ENCODE measurements at regions not wholly inside any gene's neighbourhood (a gene's known extent, or its start where the extent isn't known, plus 50 kb on each side); places are given as distances from the start of the nearest gene placed in this dataset.

GRCh38 chr20:40359131-40359912 lies 329.7 kb downstream of the MAFB start:
- ATAC-seq, result no peak
- DNase-seq, result no peak
- ChIA-PET POLR2A (ENCODE audit: unreplicated experiment) (no interaction called here), CTCF (no interaction called here)
- no peaks in the 10 kb centered on the region for H3F3A ChIP-seq (ENCODE audit: low read length, unreplicated experiment)
- BruUV-seq (replicated peaks), result no TSS peak
- TF ChIP-seq CTCF (conservative IDR thresholded peaks at IDR 0.05; ENCODE audit: low read depth, low read length) (no peak), EZH2phosphoT487 (IDR thresholded peaks at IDR 0.05; ENCODE audit: borderline replicate concordance, low read length) (no peak), EZH2 (IDR thresholded peaks at IDR 0.05; ENCODE audit: low read length, unreplicated experiment) (no peak)
- H3K9me2 ChIP-seq (replicated peaks; ENCODE audit: low read length), result no peaks in the 10 kb centered on the region
- no peaks in the 10 kb centered on the region for H4K20me1 ChIP-seq (ENCODE audit: low read length)
- H3K27ac ChIP-seq (ENCODE audit: low read length), result no peak overlapping the region
- intact Hi-C loops (cut with micrococcal nuclease), result no loop called here
- H3K9ac ChIP-seq (ENCODE audit: low read length), result no peak overlapping the region
- H3K9me3 ChIP-seq (ENCODE audit: low read length), result peaks cover 15% of the 10 kb centered on the region; the same call in 1 of the 2 replicates
- no peaks in the 10 kb centered on the region for H3K27me3 ChIP-seq (ENCODE audit: low read length)
- no peaks in the 10 kb centered on the region for H3K36me3 ChIP-seq (ENCODE audit: low read depth, low read length)
- no peaks in the 10 kb centered on the region for H3K79me2 ChIP-seq (ENCODE audit: low read length)
- no peak overlapping the region for H3K4me2 ChIP-seq (ENCODE audit: low read length)
- H3K4me3 ChIP-seq (ENCODE audit: low read length), result no peak overlapping the region
- H3K4me1 ChIP-seq (ENCODE audit: insufficient read depth, low read length), result no peaks in the 10 kb centered on the region
- H2AFZ ChIP-seq (ENCODE audit: low read length), result no peak overlapping the region

GRCh38 chr20:40354880-40355279 lies 334.2 kb downstream of the MAFB start:
- BruUV-seq (replicated peaks), result no TSS peak
- no peaks in the 10 kb centered on the region for H3K4me1 ChIP-seq (ENCODE audit: insufficient read depth, low read length)
- H3K79me2 ChIP-seq (ENCODE audit: low read length), result no peaks in the 10 kb centered on the region
- 0 out of 2 replicates have a peak, but pooled peaks cover 11% of the 10 kb centered on the region for H3K9me3 ChIP-seq (ENCODE audit: low read length)
- H3K4me2 ChIP-seq (ENCODE audit: low read length), result no peak overlapping the region
- ATAC-seq (no peak), DNase-seq (no peak)
- no peaks in the 10 kb centered on the region for H4K20me1 ChIP-seq (ENCODE audit: low read length)
- H3K9me2 ChIP-seq (replicated peaks; ENCODE audit: low read length), result no peaks in the 10 kb centered on the region
- TF ChIP-seq EZH2phosphoT487 (IDR thresholded peaks at IDR 0.05; ENCODE audit: borderline replicate concordance, low read length) (no peak), CTCF (conservative IDR thresholded peaks at IDR 0.05; ENCODE audit: low read depth, low read length) (no peak), EZH2 (IDR thresholded peaks at IDR 0.05; ENCODE audit: low read length, unreplicated experiment) (no peak)
- ChIA-PET CTCF (no interaction called here), POLR2A (ENCODE audit: unreplicated experiment) (no interaction called here)
- H3K27ac ChIP-seq (ENCODE audit: low read length), result no peak overlapping the region
- H2AFZ ChIP-seq (ENCODE audit: low read length), result no peak overlapping the region
- H3K27me3 ChIP-seq (ENCODE audit: low read length), result no peaks in the 10 kb centered on the region
- intact Hi-C loops (cut with micrococcal nuclease), result no loop called here
- no peaks in the 10 kb centered on the region for H3F3A ChIP-seq (ENCODE audit: low read length, unreplicated experiment)
- no peak overlapping the region for H3K9ac ChIP-seq (ENCODE audit: low read length)
- no peaks in the 10 kb centered on the region for H3K36me3 ChIP-seq (ENCODE audit: low read depth, low read length)
- H3K4me3 ChIP-seq (ENCODE audit: low read length), result no peak overlapping the region

- ATAC-seq (no peak), DNase-seq (no peak)
- Histone ChIP-seq H3K9me2 (replicated peaks; ENCODE audit: low read length) (no peaks in the 10 kb centered on the region), H3K4me2 (ENCODE audit: low read length) (no peak overlapping the region), H3K4me3 (ENCODE audit: low read length) (no peak overlapping the region), H2AFZ (ENCODE audit: low read length) (no peak overlapping the region), H3K27me3 (ENCODE audit: low read length) (no peaks in the 10 kb centered on the region), H3K27ac (ENCODE audit: low read length) (no peak overlapping the region), H3K9ac (ENCODE audit: low read length) (no peak overlapping the region), H4K20me1 (ENCODE audit: low read length) (no peaks in the 10 kb centered on the region), H3K36me3 (ENCODE audit: low read depth, low read length) (no peaks in the 10 kb centered on the region), H3K79me2 (ENCODE audit: low read length) (no peaks in the 10 kb centered on the region), H3K4me1 (ENCODE audit: insufficient read depth, low read length) (no peaks in the 10 kb centered on the region), H3K9me3 (ENCODE audit: low read length) (peaks cover 14% of the 10 kb centered on the region; the same call in 1 of the 2 replicates), H3F3A (ENCODE audit: low read length, unreplicated experiment) (no peaks in the 10 kb centered on the region)
- TF ChIP-seq CTCF (conservative IDR thresholded peaks at IDR 0.05; ENCODE audit: low read depth, low read length), result no peak
- TF ChIP-seq EZH2phosphoT487 (IDR thresholded peaks at IDR 0.05; ENCODE audit: borderline replicate concordance, low read length), result no peak
- TF ChIP-seq EZH2 (IDR thresholded peaks at IDR 0.05; ENCODE audit: low read length, unreplicated experiment), result no peak
- CTCF ChIA-PET, result no interaction called here
- no TSS peak for BruUV-seq (replicated peaks)
- POLR2A ChIA-PET (ENCODE audit: unreplicated experiment), result no interaction called here
- intact Hi-C loops (cut with micrococcal nuclease), result no loop called here
Observed at GRCh38 chr20:40343390-40343789, 345.6 kb downstream of the MAFB start.
